ENCODE measurements at regions not wholly inside any gene's neighbourhood (a gene's known extent, or its start where the extent isn't known, plus 50 kb on each side); places are given as distances from the start of the nearest gene placed in this dataset.

DNA sequence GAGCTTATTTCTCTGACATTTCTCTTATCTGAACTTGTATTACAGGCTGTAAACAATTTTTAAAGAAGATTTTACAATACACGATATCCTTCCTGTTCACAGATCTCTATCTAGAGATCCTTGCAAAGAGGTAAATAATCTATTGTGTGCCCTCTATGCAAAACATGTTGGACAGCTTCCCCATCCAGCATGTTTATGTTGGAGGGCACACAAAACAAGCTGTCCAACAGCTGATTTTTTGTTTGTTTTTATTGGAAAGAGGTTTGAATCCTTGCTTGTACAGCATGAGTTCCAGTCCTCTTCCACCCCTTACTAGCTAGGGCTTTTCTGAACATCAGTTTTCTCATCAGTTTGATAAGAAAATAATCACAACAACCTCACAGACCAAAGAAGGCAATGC, 62.3 kb upstream of the SYNDIG1 start:
- ATAC-seq (no peak), DNase-seq (no peak)
- WGBS, 3 donors: 66 to 73% (median 67%) methylated on average over 1 of the region's 1 CpG
- Histone ChIP-seq H3K4me1 (no peaks in the 10 kb centered on the region), H3K36me3 (ENCODE audit: insufficient read depth in 1 of 2, low read depth in 1 of 2) (no peaks in the 10 kb centered on the region), H3K9me3 (no peaks in the 10 kb centered on the region), H3K27ac (no peak overlapping the region), H3K27me3 (ENCODE audit: insufficient read depth in 3 of 3, low read length in 2 of 3) (no peaks in the 10 kb centered on the region), H3K4me3 (no peak overlapping the region)
- TF ChIP-seq, protein P1, sequence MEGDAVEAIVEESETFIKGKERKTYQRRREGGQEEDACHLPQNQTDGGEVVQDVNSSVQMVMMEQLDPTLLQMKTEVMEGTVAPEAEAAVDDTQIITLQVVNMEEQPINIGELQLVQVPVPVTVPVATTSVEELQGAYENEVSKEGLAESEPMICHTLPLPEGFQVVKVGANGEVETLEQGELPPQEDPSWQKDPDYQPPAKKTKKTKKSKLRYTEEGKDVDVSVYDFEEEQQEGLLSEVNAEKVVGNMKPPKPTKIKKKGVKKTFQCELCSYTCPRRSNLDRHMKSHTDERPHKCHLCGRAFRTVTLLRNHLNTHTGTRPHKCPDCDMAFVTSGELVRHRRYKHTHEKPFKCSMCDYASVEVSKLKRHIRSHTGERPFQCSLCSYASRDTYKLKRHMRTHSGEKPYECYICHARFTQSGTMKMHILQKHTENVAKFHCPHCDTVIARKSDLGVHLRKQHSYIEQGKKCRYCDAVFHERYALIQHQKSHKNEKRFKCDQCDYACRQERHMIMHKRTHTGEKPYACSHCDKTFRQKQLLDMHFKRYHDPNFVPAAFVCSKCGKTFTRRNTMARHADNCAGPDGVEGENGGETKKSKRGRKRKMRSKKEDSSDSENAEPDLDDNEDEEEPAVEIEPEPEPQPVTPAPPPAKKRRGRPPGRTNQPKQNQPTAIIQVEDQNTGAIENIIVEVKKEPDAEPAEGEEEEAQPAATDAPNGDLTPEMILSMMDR (IDR thresholded peaks at IDR 0.05): no peak
- intact Hi-C loops (cut with DNase I): no loop called here

DNA sequence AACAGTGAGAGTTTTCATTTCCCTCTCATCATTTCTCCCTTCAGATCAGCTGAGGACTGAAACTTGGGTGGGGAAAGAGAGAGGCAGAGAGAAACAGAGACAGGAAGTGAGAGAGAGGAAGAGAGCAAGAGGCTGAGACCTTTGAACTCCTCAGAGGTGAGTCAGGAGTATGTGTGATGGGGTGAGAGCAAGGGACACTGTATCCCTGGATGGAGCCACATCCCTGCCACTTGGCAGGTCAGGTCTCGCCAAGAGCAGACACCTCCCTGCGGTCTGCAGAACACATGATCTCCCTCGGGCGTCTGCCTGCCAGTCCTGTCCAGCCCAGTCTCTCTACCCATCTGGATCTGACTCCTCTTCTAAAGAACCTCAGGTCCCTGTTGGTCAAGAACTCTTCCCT, 62.7 kb upstream of the SYNDIG1 start:
- 24 to 45% (median 38%) methylated on average over 4 of the region's 4 CpGs for WGBS, 3 donors

DNA sequence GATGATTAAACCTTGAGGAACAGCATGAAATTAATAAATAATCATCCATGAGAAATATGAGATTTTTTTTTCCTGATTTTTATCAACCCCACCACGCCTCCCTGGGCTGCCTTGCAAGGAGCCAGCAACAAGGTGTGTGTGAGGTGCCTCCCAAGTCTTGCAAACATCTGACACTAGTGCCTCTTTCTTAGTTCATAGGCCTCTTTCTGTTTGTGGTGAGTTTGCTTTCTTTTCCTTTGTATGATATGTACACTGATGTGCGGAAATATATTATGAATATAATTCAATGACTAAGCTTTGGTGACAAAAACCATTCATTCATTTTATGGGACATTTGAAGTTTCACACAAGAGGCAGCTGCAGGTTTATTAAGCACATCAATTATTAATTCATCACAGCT, 63.2 kb upstream of the SYNDIG1 start:
- Histone ChIP-seq H3K4me3 (no peak overlapping the region), H3K27me3 (ENCODE audit: insufficient read depth in 3 of 3, low read length in 2 of 3) (no peaks in the 10 kb centered on the region), H3K4me1 (no peaks in the 10 kb centered on the region), H3K27ac (no peak overlapping the region), H3K9me3 (no peaks in the 10 kb centered on the region), H3K36me3 (ENCODE audit: insufficient read depth in 1 of 2, low read depth in 1 of 2) (no peaks in the 10 kb centered on the region)
- ATAC-seq (no peak), DNase-seq (no peak)
- WGBS, 3 donors: 43 to 86% (median 70%) methylated on average over 2 of the region's 2 CpGs
- intact Hi-C loops (cut with DNase I): no loop called here
- TF ChIP-seq, protein P1 (IDR thresholded peaks at IDR 0.05): no peak

More for the DNA sequence above, 62.7 kb upstream of the SYNDIG1 start:
- H3K4me1 ChIP-seq: no peaks in the 10 kb centered on the region
- H3K4me3 ChIP-seq: no peak overlapping the region
- H3K27ac ChIP-seq: no peak overlapping the region
- DNase-seq: no peak
- H3K27me3 ChIP-seq (ENCODE audit: insufficient read depth in 3 of 3, low read length in 2 of 3): no peaks in the 10 kb centered on the region
- TF ChIP-seq, protein P1 (IDR thresholded peaks at IDR 0.05): no peak
- ATAC-seq: no peak
- no peaks in the 10 kb centered on the region for H3K9me3 ChIP-seq
- H3K36me3 ChIP-seq (ENCODE audit: insufficient read depth in 1 of 2, low read depth in 1 of 2): no peaks in the 10 kb centered on the region
- intact Hi-C loops (cut with DNase I): no loop called here

DNA sequence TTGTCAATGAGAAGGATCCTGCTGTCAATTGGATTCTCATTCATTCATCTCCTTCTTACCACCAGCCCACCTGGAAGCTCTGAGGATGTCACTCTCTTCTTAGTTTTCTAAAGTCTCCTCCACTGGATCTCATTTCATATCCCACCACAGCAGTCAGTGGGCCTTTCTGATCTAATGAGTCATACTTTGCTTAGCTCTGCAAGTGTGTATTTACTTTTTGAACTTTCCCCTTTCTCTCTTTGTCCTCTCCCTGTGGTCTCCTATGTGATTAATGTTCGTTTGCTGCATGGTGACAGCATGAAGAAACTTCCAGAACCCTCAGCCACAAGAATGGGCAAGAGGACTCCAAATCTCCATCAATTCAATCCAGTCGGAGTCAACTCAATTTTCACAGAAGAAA, 63.6 kb upstream of the SYNDIG1 start:
- DNase-seq: no peak
- intact Hi-C loops (cut with DNase I): no loop called here
- ATAC-seq: no peak
- Histone ChIP-seq H3K27me3 (ENCODE audit: insufficient read depth in 3 of 3, low read length in 2 of 3) (no peaks in the 10 kb centered on the region), H3K27ac (no peak overlapping the region), H3K9me3 (no peaks in the 10 kb centered on the region), H3K4me1 (no peaks in the 10 kb centered on the region), H3K36me3 (ENCODE audit: insufficient read depth in 1 of 2, low read depth in 1 of 2) (no peaks in the 10 kb centered on the region), H3K4me3 (no peak overlapping the region)
- WGBS, 3 donors: 36 to 50% (median 40%) methylated on average over 2 of the region's 2 CpGs
- TF ChIP-seq, protein P1 (IDR thresholded peaks at IDR 0.05): no peak

DNA sequence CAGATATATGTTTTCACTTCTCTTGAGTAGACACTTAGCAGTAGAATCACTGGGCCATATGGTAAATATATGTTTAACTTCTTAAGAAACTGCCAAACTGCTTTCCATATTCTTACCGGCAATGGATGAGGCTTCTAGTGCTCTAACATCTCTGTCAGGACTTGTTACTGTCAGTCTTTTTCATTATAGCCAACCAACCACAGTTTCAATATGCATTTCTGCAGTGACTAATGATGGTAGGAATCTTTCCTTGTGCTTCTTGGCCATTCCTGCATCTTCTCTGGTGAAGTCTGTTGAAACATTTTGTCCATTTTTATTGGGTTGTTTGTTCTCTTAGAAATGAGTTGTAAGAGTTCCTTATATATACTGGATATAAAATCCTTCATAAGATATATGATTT, 66.0 kb upstream of the SYNDIG1 start:
- Histone ChIP-seq H3K36me3 (ENCODE audit: insufficient read depth in 1 of 2, low read depth in 1 of 2) (no peaks in the 10 kb centered on the region), H3K4me1 (no peaks in the 10 kb centered on the region), H3K27me3 (ENCODE audit: insufficient read depth in 3 of 3, low read length in 2 of 3) (no peaks in the 10 kb centered on the region), H3K27ac (no peak overlapping the region), H3K4me3 (no peak overlapping the region), H3K9me3 (no peaks in the 10 kb centered on the region)
- 92 to 97% (median 93%) methylated on average over 1 of the region's 1 CpG for WGBS, 3 donors
- TF ChIP-seq, protein P1 (IDR thresholded peaks at IDR 0.05): no peak
- ATAC-seq: no peak
- no peak for DNase-seq
- intact Hi-C loops (cut with DNase I): no loop called here
